ENCODE measurements at regions not wholly inside any gene's neighbourhood (a gene's known extent, or its start where the extent isn't known, plus 50 kb on each side); places are given as distances from the start of the nearest gene placed in this dataset.

DNA sequence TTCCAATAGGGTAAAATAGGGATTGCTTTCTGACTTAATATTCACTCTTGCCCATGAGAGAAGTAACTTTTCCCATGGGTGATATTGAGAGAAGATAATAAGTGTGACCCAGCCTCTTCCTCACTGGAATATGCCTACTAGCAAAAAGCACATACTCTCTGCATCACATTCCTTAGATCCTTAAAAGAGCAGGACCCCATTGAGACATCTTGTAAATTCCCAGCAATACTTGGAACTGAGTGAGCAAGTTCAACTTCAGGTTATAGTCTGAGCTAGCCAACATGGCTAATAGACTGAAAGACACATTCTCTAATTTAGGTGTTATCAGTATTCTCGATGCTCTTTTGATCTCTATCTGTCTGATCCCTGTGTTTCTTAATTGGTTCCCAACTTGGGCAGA is 1372.3 kb downstream of the STIM2 start:
- Histone ChIP-seq H3K36me3 (ENCODE audit: control insufficient read depth in 2 of 2, insufficient read depth in 2 of 2, low read length in 2 of 2) (no peaks in the 10 kb centered on the region), H3K9me3 (ENCODE audit: control insufficient read depth in 2 of 2, low read length in 2 of 2) (no peaks in the 10 kb centered on the region), H3K27ac (ENCODE audit: low read depth in 2 of 2, low read length in 2 of 2) (no peak overlapping the region), H3K9ac (ENCODE audit: low read depth in 1 of 2, low read length in 2 of 2) (no peak overlapping the region), H3K27me3 (ENCODE audit: control insufficient read depth in 2 of 2, insufficient read depth in 2 of 2, low read length in 2 of 2) (no peaks in the 10 kb centered on the region), H3K4me3 (ENCODE audit: low read length in 2 of 2) (no peak overlapping the region), H3K4me1 (ENCODE audit: control insufficient read depth in 2 of 2, insufficient read depth in 2 of 2, low read length in 2 of 2) (no peaks in the 10 kb centered on the region)

DNA sequence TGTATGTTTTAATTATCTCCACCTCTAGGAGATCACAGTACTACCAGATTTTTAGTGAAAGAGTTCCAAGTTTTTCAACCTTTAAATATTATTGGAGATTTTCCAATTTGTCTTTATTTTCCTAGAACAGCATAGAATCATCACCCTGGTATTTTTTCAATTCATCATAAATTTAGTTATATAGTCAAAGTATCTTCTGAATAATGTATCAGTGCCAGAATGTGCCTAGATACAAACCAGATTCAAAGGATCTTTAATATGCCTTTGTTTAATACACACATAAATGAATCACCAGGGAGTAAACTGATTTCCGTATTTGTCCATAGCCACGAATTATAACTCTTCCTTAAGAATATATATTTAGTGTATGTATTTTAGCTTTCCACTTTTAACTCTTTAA is 1373.1 kb downstream of the STIM2 start:
- Histone ChIP-seq H3K27ac (ENCODE audit: low read depth in 2 of 2, low read length in 2 of 2) (no peak overlapping the region), H3K4me3 (ENCODE audit: low read length in 2 of 2) (no peak overlapping the region), H3K4me1 (ENCODE audit: control insufficient read depth in 2 of 2, insufficient read depth in 2 of 2, low read length in 2 of 2) (no peaks in the 10 kb centered on the region), H3K9me3 (ENCODE audit: control insufficient read depth in 2 of 2, low read length in 2 of 2) (no peaks in the 10 kb centered on the region), H3K9ac (ENCODE audit: low read depth in 1 of 2, low read length in 2 of 2) (no peak overlapping the region), H3K27me3 (ENCODE audit: control insufficient read depth in 2 of 2, insufficient read depth in 2 of 2, low read length in 2 of 2) (no peaks in the 10 kb centered on the region), H3K36me3 (ENCODE audit: control insufficient read depth in 2 of 2, insufficient read depth in 2 of 2, low read length in 2 of 2) (no peaks in the 10 kb centered on the region)

DNA sequence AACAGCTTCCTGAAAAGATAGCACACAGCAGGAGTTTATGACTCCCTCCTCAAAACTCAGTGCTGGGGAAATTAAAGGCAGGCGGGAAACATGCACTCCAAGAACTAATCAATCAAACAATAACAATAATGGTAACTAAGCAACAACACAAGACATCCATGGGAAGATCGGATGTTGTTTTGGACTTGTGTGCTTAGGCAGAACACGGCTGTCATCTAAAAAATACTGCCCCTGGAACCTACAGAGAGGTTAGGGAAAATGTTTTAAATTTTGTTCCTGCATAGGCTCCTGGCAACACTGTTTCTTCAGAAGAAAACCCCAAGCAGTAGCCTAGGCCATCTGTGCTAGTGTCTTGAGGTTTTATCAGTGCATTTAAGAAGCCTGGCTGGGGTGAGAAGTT is 1378.2 kb downstream of the STIM2 start:
- Histone ChIP-seq H3K27me3 (ENCODE audit: control insufficient read depth in 2 of 2, insufficient read depth in 2 of 2, low read length in 2 of 2) (no peaks in the 10 kb centered on the region), H3K36me3 (ENCODE audit: control insufficient read depth in 2 of 2, insufficient read depth in 2 of 2, low read length in 2 of 2) (no peaks in the 10 kb centered on the region), H3K27ac (ENCODE audit: low read depth in 2 of 2, low read length in 2 of 2) (no peak overlapping the region)

DNA sequence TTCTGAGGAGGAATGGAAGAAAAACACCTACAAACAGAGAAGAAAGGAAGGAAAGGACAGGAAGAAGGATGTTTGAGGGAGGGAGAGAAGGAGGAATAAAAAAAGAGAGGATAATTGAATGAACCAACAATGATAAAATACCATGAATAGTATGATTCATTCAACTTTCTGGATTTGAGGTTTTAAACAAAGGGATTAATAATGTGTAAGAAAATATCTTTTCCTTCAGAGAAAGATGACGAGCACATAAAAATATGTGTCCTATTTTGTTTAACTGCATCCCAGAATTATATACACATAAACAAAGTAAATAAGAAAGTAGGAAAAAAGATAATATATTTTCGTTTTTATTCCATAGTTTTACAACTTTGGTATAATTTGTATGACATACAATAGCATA is 1380.4 kb downstream of the STIM2 start:
- Histone ChIP-seq H3K4me3 (ENCODE audit: low read length in 2 of 2) (no peak overlapping the region), H3K36me3 (ENCODE audit: control insufficient read depth in 2 of 2, insufficient read depth in 2 of 2, low read length in 2 of 2) (no peaks in the 10 kb centered on the region), H3K9me3 (ENCODE audit: control insufficient read depth in 2 of 2, low read length in 2 of 2) (no peaks in the 10 kb centered on the region), H3K27ac (ENCODE audit: low read depth in 2 of 2, low read length in 2 of 2) (no peak overlapping the region), H3K9ac (ENCODE audit: low read depth in 1 of 2, low read length in 2 of 2) (no peak overlapping the region), H3K27me3 (ENCODE audit: control insufficient read depth in 2 of 2, insufficient read depth in 2 of 2, low read length in 2 of 2) (no peaks in the 10 kb centered on the region), H3K4me1 (ENCODE audit: control insufficient read depth in 2 of 2, insufficient read depth in 2 of 2, low read length in 2 of 2) (no peaks in the 10 kb centered on the region)

More for the DNA sequence above, 1378.2 kb downstream of the STIM2 start:
- H3K4me3 ChIP-seq (ENCODE audit: low read length in 2 of 2), result no peak overlapping the region
- no peaks in the 10 kb centered on the region for H3K4me1 ChIP-seq (ENCODE audit: control insufficient read depth in 2 of 2, insufficient read depth in 2 of 2, low read length in 2 of 2)
- H3K9me3 ChIP-seq (ENCODE audit: control insufficient read depth in 2 of 2, low read length in 2 of 2), result no peaks in the 10 kb centered on the region
- no peak overlapping the region for H3K9ac ChIP-seq (ENCODE audit: low read depth in 1 of 2, low read length in 2 of 2)

DNA sequence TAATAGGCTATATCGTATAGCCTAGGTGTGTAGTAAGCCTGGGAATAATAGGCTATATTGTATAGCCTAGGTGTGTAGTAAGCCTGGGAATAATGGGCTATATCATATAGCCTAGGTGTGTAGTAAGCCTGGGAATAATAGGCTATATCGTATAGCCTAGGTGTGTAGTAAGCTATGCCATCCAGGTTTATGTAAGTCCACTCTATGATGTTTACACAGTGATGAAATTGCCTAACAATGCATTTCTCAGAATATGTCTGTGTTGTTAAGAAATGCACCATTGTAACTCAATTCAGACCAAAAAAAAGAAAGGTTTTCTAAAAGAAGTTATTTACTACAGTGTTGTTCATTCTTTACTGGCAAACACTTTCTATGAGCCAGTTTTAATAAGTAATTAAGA is 1387.2 kb downstream of the STIM2 start:
- Histone ChIP-seq H3K4me1 (ENCODE audit: control insufficient read depth in 2 of 2, insufficient read depth in 2 of 2, low read length in 2 of 2) (no peaks in the 10 kb centered on the region), H3K9ac (ENCODE audit: low read depth in 1 of 2, low read length in 2 of 2) (no peak overlapping the region), H3K4me3 (ENCODE audit: low read length in 2 of 2) (no peak overlapping the region), H3K27ac (ENCODE audit: low read depth in 2 of 2, low read length in 2 of 2) (no peak overlapping the region), H3K36me3 (ENCODE audit: control insufficient read depth in 2 of 2, insufficient read depth in 2 of 2, low read length in 2 of 2) (no peaks in the 10 kb centered on the region), H3K27me3 (ENCODE audit: control insufficient read depth in 2 of 2, insufficient read depth in 2 of 2, low read length in 2 of 2) (no peaks in the 10 kb centered on the region), H3K9me3 (ENCODE audit: control insufficient read depth in 2 of 2, low read length in 2 of 2) (no peaks in the 10 kb centered on the region)

DNA sequence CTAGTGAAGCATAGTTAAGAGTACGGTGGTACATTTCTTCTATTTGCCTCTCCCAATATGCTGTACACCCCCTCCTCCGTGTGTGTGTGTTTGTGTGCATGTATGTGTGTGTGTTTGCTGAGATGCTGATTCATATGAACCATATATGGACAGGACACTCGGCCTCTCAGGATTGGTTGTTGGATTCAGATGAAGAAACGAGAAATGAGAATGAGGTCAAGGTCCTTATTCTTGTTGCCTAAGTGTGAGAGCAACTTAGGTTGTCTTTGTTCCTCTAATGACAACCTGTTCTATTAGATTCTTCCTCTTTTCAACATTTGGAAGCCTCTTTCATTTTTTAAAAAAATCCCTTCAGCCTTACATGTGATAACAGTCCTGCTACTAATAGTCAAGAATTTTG is 1387.6 kb downstream of the STIM2 start:
- Histone ChIP-seq H3K27ac (ENCODE audit: low read depth in 2 of 2, low read length in 2 of 2) (no peak overlapping the region), H3K9ac (ENCODE audit: low read depth in 1 of 2, low read length in 2 of 2) (no peak overlapping the region), H3K4me3 (ENCODE audit: low read length in 2 of 2) (no peak overlapping the region), H3K9me3 (ENCODE audit: control insufficient read depth in 2 of 2, low read length in 2 of 2) (no peaks in the 10 kb centered on the region), H3K36me3 (ENCODE audit: control insufficient read depth in 2 of 2, insufficient read depth in 2 of 2, low read length in 2 of 2) (no peaks in the 10 kb centered on the region), H3K4me1 (ENCODE audit: control insufficient read depth in 2 of 2, insufficient read depth in 2 of 2, low read length in 2 of 2) (no peaks in the 10 kb centered on the region), H3K27me3 (ENCODE audit: control insufficient read depth in 2 of 2, insufficient read depth in 2 of 2, low read length in 2 of 2) (no peaks in the 10 kb centered on the region)

DNA sequence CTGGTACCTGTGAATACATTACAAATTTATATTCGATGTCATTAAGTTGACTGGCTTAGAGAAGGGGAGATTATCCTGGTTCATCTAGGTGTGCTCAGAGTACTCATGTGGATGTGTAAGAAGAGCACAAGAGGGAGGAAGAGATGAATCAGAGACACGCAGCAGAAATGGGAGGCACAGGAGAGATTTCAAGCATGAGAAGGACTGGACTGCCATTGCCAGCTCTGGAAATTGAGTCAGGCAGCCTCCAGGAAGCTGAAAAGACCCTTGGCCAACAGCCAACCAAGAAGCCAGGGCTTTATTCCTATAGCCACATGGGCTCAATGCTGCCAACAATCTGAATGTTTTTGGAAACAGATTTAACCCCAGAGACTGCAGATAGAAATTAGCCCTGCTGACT is 1390.0 kb downstream of the STIM2 start:
- Histone ChIP-seq H3K27ac (ENCODE audit: low read depth in 2 of 2, low read length in 2 of 2) (no peak overlapping the region), H3K4me3 (ENCODE audit: low read length in 2 of 2) (no peak overlapping the region), H3K4me1 (ENCODE audit: control insufficient read depth in 2 of 2, insufficient read depth in 2 of 2, low read length in 2 of 2) (no peaks in the 10 kb centered on the region), H3K9me3 (ENCODE audit: control insufficient read depth in 2 of 2, low read length in 2 of 2) (no peaks in the 10 kb centered on the region), H3K9ac (ENCODE audit: low read depth in 1 of 2, low read length in 2 of 2) (no peak overlapping the region), H3K36me3 (ENCODE audit: control insufficient read depth in 2 of 2, insufficient read depth in 2 of 2, low read length in 2 of 2) (no peaks in the 10 kb centered on the region), H3K27me3 (ENCODE audit: control insufficient read depth in 2 of 2, insufficient read depth in 2 of 2, low read length in 2 of 2) (no peaks in the 10 kb centered on the region)

DNA sequence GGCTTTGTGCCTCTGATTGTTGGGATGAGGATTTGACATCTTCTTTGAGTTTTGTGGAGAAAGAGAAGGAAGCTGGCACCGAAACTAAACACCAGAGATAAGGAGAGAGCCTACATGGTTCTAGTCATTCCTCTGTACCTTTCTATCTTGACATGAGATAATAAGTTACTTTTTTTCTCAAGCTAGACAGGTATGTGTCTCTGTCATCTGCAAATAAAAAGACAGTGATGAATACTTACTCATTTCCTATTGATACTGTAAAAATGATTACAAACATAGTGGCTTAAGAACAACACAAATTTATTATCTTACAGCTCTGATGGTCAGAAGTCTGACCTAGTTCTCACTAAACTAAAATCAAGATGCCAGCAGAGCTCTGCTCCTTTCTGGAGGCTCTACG is 1391.2 kb downstream of the STIM2 start:
- no peaks in the 10 kb centered on the region for H3K4me1 ChIP-seq (ENCODE audit: control insufficient read depth in 2 of 2, insufficient read depth in 2 of 2, low read length in 2 of 2)
- no peaks in the 10 kb centered on the region for H3K27me3 ChIP-seq (ENCODE audit: control insufficient read depth in 2 of 2, insufficient read depth in 2 of 2, low read length in 2 of 2)
- H3K27ac ChIP-seq (ENCODE audit: low read depth in 2 of 2, low read length in 2 of 2), result no peak overlapping the region
- H3K36me3 ChIP-seq (ENCODE audit: control insufficient read depth in 2 of 2, insufficient read depth in 2 of 2, low read length in 2 of 2), result no peaks in the 10 kb centered on the region
- no peak overlapping the region for H3K4me3 ChIP-seq (ENCODE audit: low read length in 2 of 2)
- H3K9ac ChIP-seq (ENCODE audit: low read depth in 1 of 2, low read length in 2 of 2), result no peak overlapping the region
- no peaks in the 10 kb centered on the region for H3K9me3 ChIP-seq (ENCODE audit: control insufficient read depth in 2 of 2, low read length in 2 of 2)

DNA sequence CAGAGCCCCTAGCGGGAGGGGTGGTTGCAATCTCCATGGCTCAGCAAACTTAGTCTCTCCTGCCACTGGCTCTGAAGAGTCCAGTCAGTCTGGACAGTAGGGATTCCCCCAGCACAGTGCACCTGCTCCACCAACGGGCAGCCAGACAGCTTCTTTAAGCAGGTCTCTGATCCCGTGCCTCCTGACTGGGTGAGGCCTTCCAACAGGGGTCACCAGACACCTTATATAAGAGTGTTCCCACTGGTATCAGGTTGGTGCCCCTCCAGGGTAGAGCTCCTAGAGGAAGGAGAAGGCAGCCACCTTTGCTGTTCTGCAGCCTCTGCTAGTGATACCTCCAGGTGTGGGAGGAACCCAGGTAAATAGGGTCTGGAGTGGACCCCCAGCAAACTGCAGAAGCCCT is 1393.4 kb downstream of the STIM2 start:
- no peak overlapping the region for H3K9ac ChIP-seq (ENCODE audit: low read depth in 1 of 2, low read length in 2 of 2)
- H3K27ac ChIP-seq (ENCODE audit: low read depth in 2 of 2, low read length in 2 of 2), result no peak overlapping the region
- H3K4me1 ChIP-seq (ENCODE audit: control insufficient read depth in 2 of 2, insufficient read depth in 2 of 2, low read length in 2 of 2), result no peaks in the 10 kb centered on the region
- no peaks in the 10 kb centered on the region for H3K9me3 ChIP-seq (ENCODE audit: control insufficient read depth in 2 of 2, low read length in 2 of 2)
- no peaks in the 10 kb centered on the region for H3K27me3 ChIP-seq (ENCODE audit: control insufficient read depth in 2 of 2, insufficient read depth in 2 of 2, low read length in 2 of 2)
- no peak overlapping the region for H3K4me3 ChIP-seq (ENCODE audit: low read length in 2 of 2)
- H3K36me3 ChIP-seq (ENCODE audit: control insufficient read depth in 2 of 2, insufficient read depth in 2 of 2, low read length in 2 of 2), result no peaks in the 10 kb centered on the region

DNA sequence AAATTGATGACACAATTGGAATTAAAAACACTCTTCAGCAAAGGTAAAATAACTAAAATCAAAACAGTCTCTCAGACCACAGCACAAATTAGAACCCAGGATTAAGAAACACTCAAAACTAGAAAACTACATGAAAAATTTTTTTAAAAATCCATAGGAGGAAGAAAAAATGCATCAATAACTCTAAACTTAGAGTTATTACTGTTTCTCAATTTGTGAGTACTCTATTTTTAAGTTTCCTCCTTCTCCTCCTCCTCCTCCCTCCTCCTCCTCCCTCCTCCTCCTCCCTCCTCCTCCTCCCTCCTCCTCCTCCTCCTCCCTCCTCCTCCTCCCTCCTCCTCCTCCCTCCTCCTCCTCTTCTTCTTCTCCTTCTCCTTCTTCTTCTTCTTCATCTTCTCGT is 1395.7 kb downstream of the STIM2 start:
- Histone ChIP-seq H3K4me1 (ENCODE audit: control insufficient read depth in 2 of 2, insufficient read depth in 2 of 2, low read length in 2 of 2) (no peaks in the 10 kb centered on the region), H3K4me3 (ENCODE audit: low read length in 2 of 2) (no peak overlapping the region), H3K36me3 (ENCODE audit: control insufficient read depth in 2 of 2, insufficient read depth in 2 of 2, low read length in 2 of 2) (no peaks in the 10 kb centered on the region), H3K9ac (ENCODE audit: low read depth in 1 of 2, low read length in 2 of 2) (no peak overlapping the region), H3K27ac (ENCODE audit: low read depth in 2 of 2, low read length in 2 of 2) (no peak overlapping the region), H3K27me3 (ENCODE audit: control insufficient read depth in 2 of 2, insufficient read depth in 2 of 2, low read length in 2 of 2) (no peaks in the 10 kb centered on the region), H3K9me3 (ENCODE audit: control insufficient read depth in 2 of 2, low read length in 2 of 2) (no peaks in the 10 kb centered on the region)

DNA sequence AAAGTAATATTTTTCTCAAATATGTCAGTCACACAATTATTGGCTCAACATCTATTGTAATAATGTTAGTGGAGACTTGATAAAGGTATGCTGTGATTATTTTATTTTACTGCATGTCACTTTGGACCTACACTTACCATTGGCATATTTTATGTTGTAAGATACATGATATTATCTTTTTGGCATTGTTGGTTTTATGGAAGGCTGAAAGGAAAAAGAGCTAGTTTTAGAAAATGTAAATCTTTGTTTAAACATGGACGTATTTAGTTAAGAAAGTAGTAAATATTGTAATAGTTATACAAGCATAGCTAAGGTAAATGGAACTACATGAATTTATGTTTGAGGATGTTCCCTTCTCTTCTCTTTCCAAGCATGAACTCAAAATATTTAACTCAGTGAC is 1399.3 kb downstream of the STIM2 start:
- Histone ChIP-seq H3K9ac (ENCODE audit: low read depth in 1 of 2, low read length in 2 of 2) (no peak overlapping the region), H3K36me3 (ENCODE audit: control insufficient read depth in 2 of 2, insufficient read depth in 2 of 2, low read length in 2 of 2) (no peaks in the 10 kb centered on the region), H3K4me3 (ENCODE audit: low read length in 2 of 2) (no peak overlapping the region), H3K9me3 (ENCODE audit: control insufficient read depth in 2 of 2, low read length in 2 of 2) (no peaks in the 10 kb centered on the region), H3K27me3 (ENCODE audit: control insufficient read depth in 2 of 2, insufficient read depth in 2 of 2, low read length in 2 of 2) (no peaks in the 10 kb centered on the region), H3K4me1 (ENCODE audit: control insufficient read depth in 2 of 2, insufficient read depth in 2 of 2, low read length in 2 of 2) (no peaks in the 10 kb centered on the region), H3K27ac (ENCODE audit: low read depth in 2 of 2, low read length in 2 of 2) (no peak overlapping the region)

All from mucosa of rectum (tissue), 2 donors.